ENCODE measurements at regions not wholly inside any gene's neighbourhood (a gene's known extent, or its start where the extent isn't known, plus 50 kb on each side); places are given as distances from the start of the nearest gene placed in this dataset.

DNA sequence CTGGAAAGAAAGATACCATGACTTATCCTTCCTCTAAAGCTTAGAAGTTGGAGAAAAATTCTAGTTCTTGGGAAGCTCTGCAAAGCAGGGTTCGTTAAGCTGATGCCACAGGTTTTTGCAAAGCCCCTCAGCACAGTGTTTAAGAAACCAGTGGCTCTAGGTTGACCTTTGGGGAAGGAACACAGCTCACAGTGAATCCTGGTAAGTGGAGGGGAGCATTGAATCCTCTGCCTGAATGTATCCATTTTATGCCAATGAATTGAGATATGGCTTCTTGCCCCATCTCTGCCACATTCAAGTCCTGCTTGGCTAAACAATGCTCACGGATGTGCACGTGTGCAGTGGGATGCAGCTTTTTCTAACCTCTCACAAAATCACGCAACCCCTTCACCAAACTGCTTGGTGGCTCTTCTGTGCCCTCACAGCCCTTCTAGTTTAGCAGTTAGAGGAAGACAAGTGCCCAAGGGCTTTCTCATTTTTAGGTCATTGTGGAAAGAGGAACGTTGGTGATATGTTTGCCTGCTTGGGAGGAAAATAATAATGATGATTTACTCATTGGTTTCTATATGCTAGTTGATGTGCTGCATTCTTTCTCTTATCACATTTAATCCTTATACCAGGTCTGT lies 111.3 kb downstream of the DAD1 start:
- Histone ChIP-seq H3K27ac (ENCODE audit: low read depth in 1 of 2, low read length in 2 of 2) (no peak overlapping the region), H3K9ac (ENCODE audit: low read depth in 1 of 2, low read length in 2 of 2) (no peak overlapping the region), H3K4me3 (ENCODE audit: low read depth in 1 of 3, low read length in 3 of 3) (no peak overlapping the region), H3K36me3 (ENCODE audit: control insufficient read depth in 4 of 4, insufficient read depth in 3 of 4, low read depth in 1 of 4, low read length in 3 of 4) (no peaks in the 10 kb centered on the region), H3K9me3 (ENCODE audit: control insufficient read depth in 4 of 4, low read length in 3 of 4) (no peaks in the 10 kb centered on the region), H3K4me1 (ENCODE audit: control insufficient read depth in 4 of 4, insufficient read depth in 4 of 4, low read length in 3 of 4) (no peaks in the 10 kb centered on the region), H3K27me3 (ENCODE audit: control insufficient read depth in 4 of 4, insufficient read depth in 4 of 4, low read length in 3 of 4) (peaks cover 0 to 8% (median 2%) of the 10 kb centered on the region in 4 donors)
- TF ChIP-seq SP1 (IDR thresholded peaks at IDR 0.05) (no peak), HNF4G (IDR thresholded peaks at IDR 0.05) (no peak), ZBTB33 (IDR thresholded peaks at IDR 0.05) (no peak), YY1 (IDR thresholded peaks at IDR 0.05) (no peak), MAX (IDR thresholded peaks at IDR 0.05) (no peak), FOXA1 (IDR thresholded peaks at IDR 0.05) (no peak)
- DNase-seq (ENCODE audit: low spot score): no peak
- 78% methylated on average over 5 of the region's 5 CpGs for WGBS

- H3K36me3 ChIP-seq (ENCODE audit: control insufficient read depth in 4 of 4, insufficient read depth in 3 of 4, low read depth in 1 of 4, low read length in 3 of 4): no peaks in the 10 kb centered on the region
- WGBS: 55% methylated on average over 2 of the region's 2 CpGs
- no peak for DNase-seq (ENCODE audit: low spot score)
- H3K4me1 ChIP-seq (ENCODE audit: control insufficient read depth in 4 of 4, insufficient read depth in 4 of 4, low read length in 3 of 4): no peaks in the 10 kb centered on the region
- H3K9me3 ChIP-seq (ENCODE audit: control insufficient read depth in 4 of 4, low read length in 3 of 4): no peaks in the 10 kb centered on the region
- H3K27me3 ChIP-seq (ENCODE audit: control insufficient read depth in 4 of 4, insufficient read depth in 4 of 4, low read length in 3 of 4): peaks cover 0 to 8% (median 2%) of the 10 kb centered on the region in 4 donors
- TF ChIP-seq FOXA1 (IDR thresholded peaks at IDR 0.05) (no peak), RXRA (IDR thresholded peaks at IDR 0.05) (no peak), RAD21 (IDR thresholded peaks at IDR 0.05) (no peak), SP1 (IDR thresholded peaks at IDR 0.05) (no peak), YY1 (IDR thresholded peaks at IDR 0.05) (no peak), GABPA (IDR thresholded peaks at IDR 0.05 in 1 of 2, conservative IDR thresholded peaks at IDR 0.05 in 1 of 2) (no peak), EGR1 (IDR thresholded peaks at IDR 0.05; ENCODE audit: low read depth in 2 of 2) (no peak), NR2F2 (IDR thresholded peaks at IDR 0.05) (no peak), REST (IDR thresholded peaks at IDR 0.05) (no peak), ATF3 (IDR thresholded peaks at IDR 0.05) (no peak), HNF4G (IDR thresholded peaks at IDR 0.05) (no peak), JUND (IDR thresholded peaks at IDR 0.05) (no peak)
- H3K4me3 ChIP-seq (ENCODE audit: low read depth in 1 of 3, low read length in 3 of 3): no peak overlapping the region
- H3K9ac ChIP-seq (ENCODE audit: low read depth in 1 of 2, low read length in 2 of 2): no peak overlapping the region
- H3K27ac ChIP-seq (ENCODE audit: low read depth in 1 of 2, low read length in 2 of 2): no peak overlapping the region
Measured at GRCh38 chr14:22476887-22477286, 112.1 kb downstream of the DAD1 start.

Measured in liver (tissue), 7 donors.